ENCODE measurements at regions not wholly inside any gene's neighbourhood (a gene's known extent, or its start where the extent isn't known, plus 50 kb on each side); places are given as distances from the start of the nearest gene placed in this dataset.

- no peak for TF ChIP-seq CTCF (IDR thresholded peaks at IDR 0.05)
- no peak for TF ChIP-seq POLR2A (IDR thresholded peaks at IDR 0.05)
Observed at GRCh38 chr13:111644750-111645149, 324.3 kb downstream of the TEX29 start.
